ENCODE measurements at regions not wholly inside any gene's neighbourhood (a gene's known extent, or its start where the extent isn't known, plus 50 kb on each side); places are given as distances from the start of the nearest gene placed in this dataset.

- DNase-seq: no peak
Measured at GRCh38 chr3:28835249-28835648, 445.6 kb upstream of the RBMS3 start.

GRCh38 chr3:28835751-28836150, 445.1 kb upstream of the RBMS3 start:
- DNase-seq: no peak

- no peak for DNase-seq
Measured at GRCh38 chr3:28836199-28836598, 444.7 kb upstream of the RBMS3 start.

- DNase-seq: no peak
Measured at GRCh38 chr3:28840976-28841376, 439.9 kb upstream of the RBMS3 start.

- DNase-seq: no peak
Measured at GRCh38 chr3:28841441-28841840, 439.4 kb upstream of the RBMS3 start.

GRCh38 chr3:28844298-28845005, 436.4 kb upstream of the RBMS3 start:
- no peak for DNase-seq

- no peak for DNase-seq
Measured at GRCh38 chr3:28845006-28845324, 435.9 kb upstream of the RBMS3 start.

GRCh38 chr3:28846971-28847478, 433.8 kb upstream of the RBMS3 start:
- DNase-seq: no peak

- no peak for DNase-seq
Measured at GRCh38 chr3:28847736-28848135, 433.1 kb upstream of the RBMS3 start.

- no peak for DNase-seq
Measured at GRCh38 chr3:28850186-28850585, 430.7 kb upstream of the RBMS3 start.

GRCh38 chr3:28853830-28854229, 427.0 kb upstream of the RBMS3 start:
- no peak for DNase-seq

GRCh38 chr3:28856796-28857195, 424.1 kb upstream of the RBMS3 start:
- no peak for DNase-seq

- no peak for DNase-seq
Measured at GRCh38 chr3:28859897-28860296, 421.0 kb upstream of the RBMS3 start.

- DNase-seq: no peak
Measured at GRCh38 chr3:28860307-28860706, 420.6 kb upstream of the RBMS3 start.

GRCh38 chr3:28863186-28863585, 417.7 kb upstream of the RBMS3 start:
- no peak for DNase-seq

GRCh38 chr3:28867836-28868235, 413.0 kb upstream of the RBMS3 start:
- no peak for DNase-seq

GRCh38 chr3:28868897-28869296, 412.0 kb upstream of the RBMS3 start:
- DNase-seq: no peak

- DNase-seq: no peak
Measured at GRCh38 chr3:28877912-28878311, 403.0 kb upstream of the RBMS3 start.

- DNase-seq: no peak
Measured at GRCh38 chr3:28890373-28890772, 390.5 kb upstream of the RBMS3 start.

GRCh38 chr3:28891485-28891884, 389.4 kb upstream of the RBMS3 start:
- DNase-seq: no peak

GRCh38 chr3:28900301-28900700, 380.6 kb upstream of the RBMS3 start:
- DNase-seq: no peak

GRCh38 chr3:28901018-28901417, 379.9 kb upstream of the RBMS3 start:
- DNase-seq: no peak

GRCh38 chr3:28903171-28903601, 377.7 kb upstream of the RBMS3 start:
- no peak for DNase-seq

GRCh38 chr3:28905798-28906197, 375.1 kb upstream of the RBMS3 start:
- DNase-seq: no peak
